ENCODE measurements at regions not wholly inside any gene's neighbourhood (a gene's known extent, or its start where the extent isn't known, plus 50 kb on each side); places are given as distances from the start of the nearest gene placed in this dataset.
A peak's percentile ranks its signal among the peaks of the same experiment; 100 is the strongest.

GRCh38 chr9:95645579-95645978 lies 128.8 kb upstream of the PTCH1 start:
- 91 to 100% methylated on average over 1 of the region's 2 CpGs for WGBS, 2 experiments (ENCODE audit: insufficient coverage in 2 of 2)
- Histone ChIP-seq H3K4me3 (ENCODE audit: extremely low read depth, insufficient read depth, low read length, poor library complexity, severe bottlenecking) (no peak overlapping the region), H3K4me1 (ENCODE audit: control insufficient read depth, insufficient read depth, low read length, poor library complexity, severe bottlenecking) (no peaks in the 10 kb centered on the region), H3K9me3 (ENCODE audit: control insufficient read depth, low read length) (no peaks in the 10 kb centered on the region), H3K36me3 (ENCODE audit: control insufficient read depth, insufficient read depth, low read length) (no peaks in the 10 kb centered on the region), H3K27ac (ENCODE audit: low read depth, low read length, severe bottlenecking) (no peak overlapping the region)

- H3K27ac ChIP-seq (ENCODE audit: low read depth, low read length, severe bottlenecking), result no peak overlapping the region
- H3K9me3 ChIP-seq (ENCODE audit: control insufficient read depth, low read length), result no peaks in the 10 kb centered on the region
- no peaks in the 10 kb centered on the region for H3K36me3 ChIP-seq (ENCODE audit: control insufficient read depth, insufficient read depth, low read length)
- H3K4me3 ChIP-seq (ENCODE audit: extremely low read depth, insufficient read depth, low read length, poor library complexity, severe bottlenecking), result no peak overlapping the region
- H3K4me1 ChIP-seq (ENCODE audit: control insufficient read depth, insufficient read depth, low read length, poor library complexity, severe bottlenecking), result no peaks in the 10 kb centered on the region
- WGBS, 2 experiments (ENCODE audit: insufficient coverage in 2 of 2), result 80% methylated on average over 1 of the region's 2 CpGs; no CpG with 5 or more reads in 1 of the 2 experiments
Measured at GRCh38 chr9:95644377-95644776, 127.6 kb upstream of the PTCH1 start.

DNA sequence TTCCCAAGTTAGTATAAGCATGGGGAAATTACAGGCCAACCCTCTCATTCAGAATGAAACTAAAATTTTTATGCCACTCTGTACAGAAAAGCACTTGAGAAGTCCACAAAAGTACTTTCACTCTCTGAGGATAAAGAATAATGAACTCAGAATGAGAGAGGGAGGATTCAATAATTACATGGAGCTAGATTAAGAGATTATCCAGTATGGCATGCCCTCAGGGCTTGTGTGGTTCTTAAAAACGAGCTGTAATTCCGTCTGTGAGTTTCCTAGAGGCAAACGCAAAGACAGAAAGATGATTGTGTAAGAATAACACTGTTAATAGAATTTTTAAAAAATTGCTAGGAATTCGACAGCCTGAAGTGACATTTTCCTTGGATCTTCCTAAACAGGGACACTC lies 126.8 kb upstream of the PTCH1 start:
- H3K36me3 ChIP-seq (ENCODE audit: control insufficient read depth, insufficient read depth, low read length), result no peaks in the 10 kb centered on the region
- H3K4me1 ChIP-seq (ENCODE audit: control insufficient read depth, insufficient read depth, low read length, poor library complexity, severe bottlenecking), result no peaks in the 10 kb centered on the region
- no peaks in the 10 kb centered on the region for H3K9me3 ChIP-seq (ENCODE audit: control insufficient read depth, low read length)
- no peak overlapping the region for H3K27ac ChIP-seq (ENCODE audit: low read depth, low read length, severe bottlenecking)
- WGBS, 2 experiments (ENCODE audit: insufficient coverage in 2 of 2), result 56 to 68% methylated on average over 3 to 4 of the region's 4 CpGs
- H3K4me3 ChIP-seq (ENCODE audit: extremely low read depth, insufficient read depth, low read length, poor library complexity, severe bottlenecking), result no peak overlapping the region

GRCh38 chr9:95642189-95642588 lies 125.4 kb upstream of the PTCH1 start:
- Histone ChIP-seq H3K4me1 (ENCODE audit: control insufficient read depth, insufficient read depth, low read length, poor library complexity, severe bottlenecking) (peaks cover under 1% of the 10 kb centered on the region), H3K36me3 (ENCODE audit: control insufficient read depth, insufficient read depth, low read length) (no peaks in the 10 kb centered on the region), H3K9me3 (ENCODE audit: control insufficient read depth, low read length) (no peaks in the 10 kb centered on the region), H3K27ac (ENCODE audit: low read depth, low read length, severe bottlenecking) (no peak overlapping the region), H3K4me3 (ENCODE audit: extremely low read depth, insufficient read depth, low read length, poor library complexity, severe bottlenecking) (no peak overlapping the region)

- WGBS, 2 experiments (ENCODE audit: insufficient coverage in 2 of 2), result 87 to 90% methylated on average over 3 of the region's 6 CpGs
- Histone ChIP-seq H3K36me3 (ENCODE audit: control insufficient read depth, insufficient read depth, low read length) (no peaks in the 10 kb centered on the region), H3K4me3 (ENCODE audit: extremely low read depth, insufficient read depth, low read length, poor library complexity, severe bottlenecking) (no peak overlapping the region), H3K4me1 (ENCODE audit: control insufficient read depth, insufficient read depth, low read length, poor library complexity, severe bottlenecking) (peaks cover 6% of the 10 kb centered on the region), H3K27ac (ENCODE audit: low read depth, low read length, severe bottlenecking) (no peak overlapping the region), H3K9me3 (ENCODE audit: control insufficient read depth, low read length) (no peaks in the 10 kb centered on the region)
Measured at GRCh38 chr9:95641586-95641985, 124.8 kb upstream of the PTCH1 start.

GRCh38 chr9:95640336-95640735 lies 123.6 kb upstream of the PTCH1 start:
- no peaks in the 10 kb centered on the region for H3K36me3 ChIP-seq (ENCODE audit: control insufficient read depth, insufficient read depth, low read length)

DNA sequence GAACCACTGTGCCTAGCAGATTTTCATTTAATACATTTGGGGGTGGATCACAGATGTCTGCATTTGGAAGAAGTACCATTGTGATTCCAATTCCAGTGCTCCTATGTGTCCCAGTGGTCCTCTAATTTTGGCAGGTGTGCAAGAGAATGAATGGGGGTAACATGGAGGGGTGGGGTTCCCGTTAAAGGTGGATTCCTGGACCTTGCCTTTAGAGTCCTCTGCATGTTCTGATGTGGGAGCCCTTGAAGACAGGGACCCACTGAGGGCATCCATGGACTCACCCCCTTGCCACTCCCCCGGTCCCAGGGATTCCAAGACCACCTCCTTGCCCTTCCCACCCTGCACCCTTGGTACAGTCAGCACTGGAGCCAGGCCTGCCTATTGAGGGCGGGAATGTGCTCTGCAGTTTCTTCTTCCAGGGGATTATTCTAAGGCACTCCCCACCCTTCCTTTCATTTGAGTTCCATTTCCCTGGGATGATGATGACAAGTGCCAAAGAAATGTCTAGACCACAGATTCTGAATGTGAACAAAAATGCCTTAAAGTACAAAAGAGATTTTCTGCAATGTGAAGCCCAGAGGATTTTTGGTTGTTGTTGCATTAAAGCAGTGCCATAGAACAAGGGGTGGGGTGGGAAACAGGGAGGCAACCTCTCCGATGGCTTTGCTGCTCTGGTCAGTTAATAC lies 119.4 kb upstream of the PTCH1 start:
- Histone ChIP-seq H3K27ac (ENCODE audit: low read depth, low read length, severe bottlenecking) (no peak overlapping the region), H3K9me3 (ENCODE audit: control insufficient read depth, low read length) (no peaks in the 10 kb centered on the region), H3K36me3 (ENCODE audit: control insufficient read depth, insufficient read depth, low read length) (no peaks in the 10 kb centered on the region), H3K4me3 (ENCODE audit: extremely low read depth, insufficient read depth, low read length, poor library complexity, severe bottlenecking) (no peak overlapping the region), H3K4me1 (ENCODE audit: control insufficient read depth, insufficient read depth, low read length, poor library complexity, severe bottlenecking) (peaks cover 24% of the 10 kb centered on the region)
- 92 to 100% methylated on average over 2 of the region's 4 CpGs for WGBS, 2 experiments (ENCODE audit: insufficient coverage in 2 of 2)

More at GRCh38 chr9:95640336-95640735, 123.6 kb upstream of the PTCH1 start:
- Histone ChIP-seq H3K4me3 (ENCODE audit: extremely low read depth, insufficient read depth, low read length, poor library complexity, severe bottlenecking) (no peak overlapping the region), H3K4me1 (ENCODE audit: control insufficient read depth, insufficient read depth, low read length, poor library complexity, severe bottlenecking) (peaks cover 14% of the 10 kb centered on the region), H3K27ac (ENCODE audit: low read depth, low read length, severe bottlenecking) (no peak overlapping the region), H3K9me3 (ENCODE audit: control insufficient read depth, low read length) (no peaks in the 10 kb centered on the region)
- 98% methylated on average over 5 to 6 of the region's 6 CpGs for WGBS, 2 experiments (ENCODE audit: insufficient coverage in 2 of 2)

GRCh38 chr9:95634536-95634935 lies 117.8 kb upstream of the PTCH1 start:
- H3K4me1 ChIP-seq (ENCODE audit: control insufficient read depth, insufficient read depth, low read length, poor library complexity, severe bottlenecking), result peaks cover 24% of the 10 kb centered on the region
- H3K36me3 ChIP-seq (ENCODE audit: control insufficient read depth, insufficient read depth, low read length), result no peaks in the 10 kb centered on the region
- H3K4me3 ChIP-seq (ENCODE audit: extremely low read depth, insufficient read depth, low read length, poor library complexity, severe bottlenecking), result no peak overlapping the region
- H3K9me3 ChIP-seq (ENCODE audit: control insufficient read depth, low read length), result no peaks in the 10 kb centered on the region
- H3K27ac ChIP-seq (ENCODE audit: low read depth, low read length, severe bottlenecking), result peak overlapping the region; percentile 13
- WGBS, 2 experiments (ENCODE audit: insufficient coverage in 2 of 2), result 81 to 87% methylated on average over 4 to 6 of the region's 6 CpGs

DNA sequence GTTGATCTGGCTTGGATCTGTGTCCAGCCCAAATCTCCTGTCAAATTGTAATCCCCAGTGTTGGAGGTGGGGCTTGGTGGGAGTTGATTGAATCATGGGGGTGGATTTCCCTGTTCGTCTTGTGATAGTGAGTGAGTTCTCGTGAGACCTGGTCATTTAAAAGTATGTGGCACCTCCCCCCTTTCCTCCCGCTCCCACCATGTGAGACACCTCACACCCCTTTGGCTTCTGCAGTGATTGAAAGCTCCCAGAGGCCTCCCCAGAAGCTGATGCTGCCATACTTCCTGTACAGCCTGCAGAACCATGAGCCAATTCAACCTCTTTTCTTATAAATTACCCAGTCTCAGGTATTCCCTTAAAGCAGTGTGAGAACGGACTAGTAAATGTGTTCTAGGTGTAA lies 117.3 kb upstream of the PTCH1 start:
- WGBS, 2 experiments (ENCODE audit: insufficient coverage in 2 of 2), result 0 to 36% methylated on average over 1 to 2 of the region's 4 CpGs
- Histone ChIP-seq H3K27ac (ENCODE audit: low read depth, low read length, severe bottlenecking) (peak overlapping the region; percentile 13), H3K4me1 (ENCODE audit: control insufficient read depth, insufficient read depth, low read length, poor library complexity, severe bottlenecking) (peaks cover 24% of the 10 kb centered on the region), H3K9me3 (ENCODE audit: control insufficient read depth, low read length) (no peaks in the 10 kb centered on the region), H3K4me3 (ENCODE audit: extremely low read depth, insufficient read depth, low read length, poor library complexity, severe bottlenecking) (no peak overlapping the region), H3K36me3 (ENCODE audit: control insufficient read depth, insufficient read depth, low read length) (no peaks in the 10 kb centered on the region)

DNA sequence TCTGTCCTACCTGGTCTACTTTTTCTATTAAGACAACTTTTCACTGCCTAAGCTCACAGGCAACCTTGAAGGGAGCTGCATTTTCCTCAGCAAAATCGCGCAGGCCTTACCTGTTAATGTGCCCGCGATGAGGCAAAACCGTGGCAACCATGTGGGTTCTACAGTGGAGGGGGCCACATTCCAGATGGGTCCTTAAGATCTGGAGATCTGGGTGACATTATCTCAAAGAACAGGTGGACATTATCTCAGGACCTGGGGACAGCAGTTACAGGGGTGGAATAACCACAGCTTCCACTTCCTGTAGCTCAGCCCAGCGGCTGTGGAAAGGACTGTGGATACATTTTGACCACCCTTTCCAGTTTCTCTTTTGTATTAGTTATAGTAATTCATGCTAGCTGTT lies 112.8 kb upstream of the PTCH1 start:
- H3K9me3 ChIP-seq (ENCODE audit: control insufficient read depth, low read length), result no peaks in the 10 kb centered on the region
- no peaks in the 10 kb centered on the region for H3K36me3 ChIP-seq (ENCODE audit: control insufficient read depth, insufficient read depth, low read length)
- peaks cover 17% of the 10 kb centered on the region for H3K4me1 ChIP-seq (ENCODE audit: control insufficient read depth, insufficient read depth, low read length, poor library complexity, severe bottlenecking)
- H3K27ac ChIP-seq (ENCODE audit: low read depth, low read length, severe bottlenecking), result no peak overlapping the region
- H3K4me3 ChIP-seq (ENCODE audit: extremely low read depth, insufficient read depth, low read length, poor library complexity, severe bottlenecking), result no peak overlapping the region
- WGBS, 2 experiments (ENCODE audit: insufficient coverage in 2 of 2), result 97 to 100% methylated on average over 4 to 5 of the region's 6 CpGs

DNA sequence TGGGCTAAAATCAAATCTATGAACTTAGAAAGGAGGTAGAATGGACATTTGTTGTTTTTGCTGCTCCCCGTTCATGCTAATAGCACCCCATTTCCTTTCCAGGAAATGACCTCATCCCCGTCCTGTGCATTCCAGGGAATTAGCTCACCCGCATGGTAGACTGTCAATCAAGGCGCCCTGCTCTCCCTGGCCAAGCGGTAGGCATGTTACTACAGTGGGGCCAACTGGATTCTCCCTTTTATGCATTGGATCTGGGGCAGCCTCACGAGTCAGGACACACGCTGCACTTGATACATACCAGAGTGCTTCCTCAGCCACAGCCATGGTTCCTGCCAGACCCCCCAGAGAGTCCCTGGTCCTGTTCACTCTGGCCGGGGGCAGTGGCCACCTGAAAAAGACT lies 111.0 kb upstream of the PTCH1 start:
- Histone ChIP-seq H3K9me3 (ENCODE audit: control insufficient read depth, low read length) (no peaks in the 10 kb centered on the region), H3K4me3 (ENCODE audit: extremely low read depth, insufficient read depth, low read length, poor library complexity, severe bottlenecking) (no peak overlapping the region), H3K4me1 (ENCODE audit: control insufficient read depth, insufficient read depth, low read length, poor library complexity, severe bottlenecking) (peaks cover 11% of the 10 kb centered on the region), H3K36me3 (ENCODE audit: control insufficient read depth, insufficient read depth, low read length) (no peaks in the 10 kb centered on the region), H3K27ac (ENCODE audit: low read depth, low read length, severe bottlenecking) (no peak overlapping the region)
- WGBS, 2 experiments (ENCODE audit: insufficient coverage in 2 of 2), result 88 to 100% methylated on average over 3 to 7 of the region's 8 CpGs
